K562 (cell line): ENCODE measurements at regions not wholly inside any gene's neighbourhood (a gene's known extent, or its start where the extent isn't known, plus 50 kb on each side); places are given as distances from the start of the nearest gene placed in this dataset.

Experiments
- ATAC-seq: fragments of 200-7000 bp; cut with Tn5 transposase; 3 replicates; pipeline ENCODE4 v1.9.1; 2020; ENCODE audit warnings: moderate library complexity
- BruUV-seq: library from RNA; stranded (reverse); fragments of 400-500 nt; replicated peaks from 2 replicates; lab custom pipeline; 2021; lab: Mats Ljungman, UMichigan
- CTCF ChIA-PET: fragments of 300-600 bp; formaldehyde crosslinking; extraction: SDS; loops from one replicate; lab custom pipeline; 2021; ENCODE audit warnings: low intra/inter-chr PET ratio; lab: Yijun Ruan, JAX
- POLR2A ChIA-PET: fragments of 300-600, 350-650 bp; sonication (Branson Sonifier 250); formaldehyde crosslinking; extraction: SDS; loops from one replicate; lab custom pipeline; 2021; ENCODE audit warnings: antibody characterized with exemption, inconsistent platforms; lab: Yijun Ruan, JAX
- DNase-seq, 4 experiments: peaks; one replicate each; pipeline versions ENCODE4 v3.0.0 to v3.0.0-alpha.2; 2011 to 2018; ENCODE audit warnings: low spot score in 3 of 4, mixed read lengths in 3 of 4; ENCODE audit errors: extremely low read depth in 1 of 4
- FAIRE-seq: peaks from 2 replicates; lab custom pipeline; 2011; peaks lifted over from hg19 to GRCh38; lab: Jason Lieb, UNC
- H2AFZ ChIP-seq: 2 replicates; pipeline ENCODE4 v1.6.0; 2011; ENCODE audit warnings: low read depth, low read length, control low read depth, inconsistent platforms
- H3K27ac ChIP-seq: fragments of 200-600 bp; 3 replicates; pipeline ENCODE4 v1.8.0; 2011; ENCODE audit warnings: low read depth, mild to moderate bottlenecking, control low read depth, inconsistent platforms, low read length, moderate library complexity, mixed read lengths; ENCODE audit errors: extremely low read depth
- H3K27me3 ChIP-seq, 2 experiments: fragments of 300-600 bp in 1 of 2; 2 replicates in 1 of 2; 3 replicates in 1 of 2; pipeline versions ENCODE4 v1.6.0 to v1.8.0; 2011; ENCODE audit warnings: inconsistent platforms in 2 of 2, low read length in 2 of 2, mild to moderate bottlenecking in 1 of 2, mixed read lengths in 1 of 2, moderate library complexity in 1 of 2; ENCODE audit not compliant: control insufficient read depth in 2 of 2, insufficient read depth in 2 of 2
- H3K36me3 ChIP-seq: fragments of 300-600 bp; 3 replicates; pipeline ENCODE4 v1.8.0; 2011; ENCODE audit warnings: mild to moderate bottlenecking, low read length, inconsistent platforms; ENCODE audit not compliant: control insufficient read depth, insufficient read depth
- H3K4me1 ChIP-seq, 2 experiments: fragments of 200-600 bp in 1 of 2; replicated peaks in 1 of 2; 2 replicates in 1 of 2; 3 replicates in 1 of 2; pipeline versions ENCODE4 v1.5.1 to v1.8.0; 2011; ENCODE audit warnings: inconsistent platforms in 2 of 2, low read length in 2 of 2, mild to moderate bottlenecking in 1 of 2, mixed read lengths in 1 of 2, moderate library complexity in 1 of 2; ENCODE audit not compliant: control insufficient read depth in 2 of 2, insufficient read depth in 2 of 2
- H3K4me2 ChIP-seq: 2 replicates; pipeline ENCODE4 v1.6.1; 2011; ENCODE audit warnings: low read length, control low read depth, inconsistent platforms, mixed read lengths; ENCODE audit not compliant: insufficient read depth
- H3K4me3 ChIP-seq: fragments of 200-600 bp; sonication (generic), shearing (Covaris generic); 2 replicates; pipeline ENCODE4 v1.5.1; 2016; ENCODE audit warnings: control low read depth, inconsistent platforms
- H3K79me2 ChIP-seq: fragments of 200-600 bp; 3 replicates; pipeline ENCODE4 v1.8.0; 2011; ENCODE audit warnings: low read length, inconsistent platforms; ENCODE audit not compliant: control insufficient read depth, insufficient read depth
- H3K9ac ChIP-seq, 2 experiments: 2 replicates each; pipeline versions ENCODE4 v1.6.0 to v1.6.1; 2011; ENCODE audit warnings: low read depth in 2 of 2, low read length in 2 of 2, control low read depth in 1 of 2, inconsistent platforms in 1 of 2, mild to moderate bottlenecking in 1 of 2, mixed read lengths in 1 of 2; ENCODE audit not compliant: insufficient read depth in 1 of 2
- H3K9me1 ChIP-seq: one replicate; pipeline ENCODE4 v1.6.0; 2011; ENCODE audit warnings: inconsistent platforms, mild to moderate bottlenecking, low read length, moderate library complexity; ENCODE audit not compliant: control insufficient read depth, insufficient read depth
- H3K9me3 ChIP-seq: replicated peaks from 2 replicates; pipeline ENCODE4 v1.5.1; 2011; ENCODE audit warnings: low read depth, low read length, inconsistent platforms; ENCODE audit not compliant: control insufficient read depth, insufficient read depth
- H4K20me1 ChIP-seq: replicated peaks from 2 replicates; pipeline ENCODE4 v1.6.1; 2011; ENCODE audit warnings: low read length, inconsistent platforms, mixed read lengths; ENCODE audit not compliant: control insufficient read depth, insufficient read depth
- CBX5 ChIP-seq: IDR thresholded peaks from 2 replicates; pipeline ENCODE4 v1.6.1; 2014; ENCODE audit warnings: low read depth, borderline replicate concordance
- DIDO1 ChIP-seq: fragments of 450-650 bp; IDR thresholded peaks from 2 replicates; pipeline ENCODE4 v1.6.1; 2016; ENCODE audit warnings: low read depth, missing biosample characterization, missing genetic modification characterization
- NFIC ChIP-seq: fragments of 450-650 bp; IDR thresholded peaks from 2 replicates; pipeline ENCODE4 v1.6.1; 2017; ENCODE audit warnings: mild to moderate bottlenecking, inconsistent platforms
- RB1 ChIP-seq: fragments of 450-650 bp; IDR thresholded peaks from 2 replicates; pipeline ENCODE4 v1.6.1; 2017; ENCODE audit warnings: low read depth, mild to moderate bottlenecking
- ZNF511 ChIP-seq: sonication (generic); formaldehyde crosslinking; IDR thresholded peaks from 2 replicates; pipeline ENCODE4 v1.8.0; 2022; ENCODE audit warnings: mild to moderate bottlenecking, missing genetic modification reagents
- WGBS: fragments of 100-300 bp; shearing (Covaris generic); methylation state at CpG from one replicate; pipeline ENCODE4 v1.1.6; 2016; ENCODE audit warnings: low coverage, mixed read lengths; ENCODE audit not compliant: insufficient coverage; ENCODE audit errors: missing lambda C conversion rate; 5-methylcytosine and 5-hydroxymethylcytosine counted together
- in situ Hi-C: fragments of 300-500 bp; cut with MboI; formaldehyde crosslinking; loops from 4 replicates; pipeline ENCODE4 v1.15.0; 2018; ENCODE audit warnings: inconsistent platforms, mixed read lengths
- intact Hi-C: fragments of 100-400 bp; cut with micrococcal nuclease; formaldehyde crosslinking; loops from 2 replicates; pipeline ENCODE4 v1.14.2; 2022

GRCh38 chr1:209265301-209265700 lies 318.2 kb upstream of the CAMK1G start:
- in situ Hi-C loops (no loop called here), intact Hi-C loops (no loop called here)
- no peaks in the 10 kb centered on the region for H4K20me1 ChIP-seq
- DNase-seq, result no peak
- no peak overlapping the region for H2AFZ ChIP-seq
- no peak overlapping the region for H3K4me2 ChIP-seq
- no peaks in the 10 kb centered on the region for H3K4me1 ChIP-seq
- no peak overlapping the region for H3K9ac ChIP-seq
- H3K27ac ChIP-seq, result no peak overlapping the region
- POLR2A ChIA-PET, result interaction anchor here (0.9 kb wide), 1 partner anchor 18 kb away, joined by 3 read pairs; no protein-coding TSS in a partner anchor
- no peaks in the 10 kb centered on the region for H3K27me3 ChIP-seq
- no TSS peak for BruUV-seq
- FAIRE-seq, result no peak
- no peak for ATAC-seq
- no peaks in the 10 kb centered on the region for H3K36me3 ChIP-seq
- WGBS, result 0% methylated on average over 7 of the region's 7 CpGs
- no peaks in the 10 kb centered on the region for H3K9me3 ChIP-seq
- no peaks in the 10 kb centered on the region for H3K9me1 ChIP-seq
- CTCF ChIA-PET, result no interaction called here
- TF ChIP-seq ZNF511 (CRISPR knock-in tag) (no peak), NFIC (peak; percentile 49)
- H3K79me2 ChIP-seq, result no peaks in the 10 kb centered on the region
- H3K4me3 ChIP-seq, result no peak overlapping the region

- Histone ChIP-seq H3K27me3 (no peaks in the 10 kb centered on the region), H3K9me1 (no peaks in the 10 kb centered on the region), H2AFZ (no peak overlapping the region), H3K4me2 (no peak overlapping the region), H3K4me3 (no peak overlapping the region), H3K36me3 (no peaks in the 10 kb centered on the region), H3K79me2 (no peaks in the 10 kb centered on the region), H3K4me1 (no peaks in the 10 kb centered on the region), H3K9me3 (no peaks in the 10 kb centered on the region), H4K20me1 (no peaks in the 10 kb centered on the region), H3K9ac (no peak overlapping the region), H3K27ac (no peak overlapping the region)
- ATAC-seq, result no peak
- FAIRE-seq, result no peak
- WGBS, result 0% methylated on average over 5 of the region's 5 CpGs
- in situ Hi-C loops, result no loop called here
- no peak for TF ChIP-seq RB1
- TF ChIP-seq CBX5, result no peak
- no peak for TF ChIP-seq DIDO1 (tag)
- POLR2A ChIA-PET, result interaction anchor here (1.0 kb wide), 1 partner anchor 34 kb away, joined by 3 read pairs; no protein-coding TSS in a partner anchor
- BruUV-seq, result no TSS peak
- no peak for DNase-seq
- CTCF ChIA-PET, result no interaction called here
- intact Hi-C loops, result no loop called here
Observed at GRCh38 chr1:209266590-209267205, 316.8 kb upstream of the CAMK1G start.
